ENCODE measurements at regions not wholly inside any gene's neighbourhood (a gene's known extent, or its start where the extent isn't known, plus 50 kb on each side); places are given as distances from the start of the nearest gene placed in this dataset.

DNA sequence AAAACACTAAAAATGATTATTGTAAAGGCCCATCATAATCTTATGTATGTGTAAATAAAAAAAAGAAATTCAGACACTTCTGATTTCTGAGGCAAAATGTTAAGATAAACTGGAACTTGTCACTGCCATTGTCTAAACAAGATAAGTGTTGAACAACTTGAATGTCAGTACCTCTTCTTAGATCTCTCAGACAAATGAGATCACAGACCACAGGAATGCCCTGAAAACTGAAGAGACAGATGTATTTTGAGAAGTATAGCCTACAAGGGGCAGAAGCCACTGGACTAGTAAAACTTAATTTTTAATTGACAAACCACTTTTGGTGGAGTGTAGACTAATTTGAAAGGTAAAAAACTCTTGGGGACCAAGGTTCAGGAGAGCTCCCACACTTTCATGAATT lies 375.5 kb upstream of the SLITRK5 start:
- TF ChIP-seq, protein P1, sequence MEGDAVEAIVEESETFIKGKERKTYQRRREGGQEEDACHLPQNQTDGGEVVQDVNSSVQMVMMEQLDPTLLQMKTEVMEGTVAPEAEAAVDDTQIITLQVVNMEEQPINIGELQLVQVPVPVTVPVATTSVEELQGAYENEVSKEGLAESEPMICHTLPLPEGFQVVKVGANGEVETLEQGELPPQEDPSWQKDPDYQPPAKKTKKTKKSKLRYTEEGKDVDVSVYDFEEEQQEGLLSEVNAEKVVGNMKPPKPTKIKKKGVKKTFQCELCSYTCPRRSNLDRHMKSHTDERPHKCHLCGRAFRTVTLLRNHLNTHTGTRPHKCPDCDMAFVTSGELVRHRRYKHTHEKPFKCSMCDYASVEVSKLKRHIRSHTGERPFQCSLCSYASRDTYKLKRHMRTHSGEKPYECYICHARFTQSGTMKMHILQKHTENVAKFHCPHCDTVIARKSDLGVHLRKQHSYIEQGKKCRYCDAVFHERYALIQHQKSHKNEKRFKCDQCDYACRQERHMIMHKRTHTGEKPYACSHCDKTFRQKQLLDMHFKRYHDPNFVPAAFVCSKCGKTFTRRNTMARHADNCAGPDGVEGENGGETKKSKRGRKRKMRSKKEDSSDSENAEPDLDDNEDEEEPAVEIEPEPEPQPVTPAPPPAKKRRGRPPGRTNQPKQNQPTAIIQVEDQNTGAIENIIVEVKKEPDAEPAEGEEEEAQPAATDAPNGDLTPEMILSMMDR (IDR thresholded peaks at IDR 0.05; ENCODE audit: low read length): no peak
- TF ChIP-seq EZH2 (IDR thresholded peaks at IDR 0.05; ENCODE audit: borderline replicate concordance, low read length): no peak

Measured in OCI-LY1 (cell line).